ENCODE measurements at regions not wholly inside any gene's neighbourhood (a gene's known extent, or its start where the extent isn't known, plus 50 kb on each side); places are given as distances from the start of the nearest gene placed in this dataset.

DNA sequence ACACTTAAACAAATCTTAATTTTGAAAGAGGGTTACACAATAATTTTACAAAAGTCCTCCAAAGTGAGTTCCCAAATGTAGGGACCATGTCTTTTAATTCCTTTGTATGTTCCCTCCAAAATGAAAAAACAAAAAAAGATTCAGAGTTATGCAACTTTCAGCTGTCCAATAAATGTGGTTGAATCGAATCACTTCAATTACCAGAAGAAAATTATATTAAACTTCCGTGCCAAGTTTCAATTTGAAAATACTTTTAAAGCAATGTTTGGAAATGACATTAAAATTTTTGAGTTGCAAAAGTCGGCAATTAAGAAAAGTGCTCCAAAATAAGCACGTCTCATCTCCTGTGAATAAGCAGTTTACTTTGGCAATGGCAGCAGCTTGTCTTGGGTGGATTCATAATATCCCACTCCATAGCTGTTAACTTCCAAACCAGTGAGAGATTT lies 60.3 kb upstream of the C1GALT1 start:
- ATAC-seq (no peak), DNase-seq (no peak)
- CTCF ChIA-PET = no interaction called here
- intact Hi-C loops (cut with micrococcal nuclease) = no loop called here
- no peaks in the 10 kb centered on the region for H3K36me3 Mint-ChIP-seq (ENCODE audit: low read depth)
- H3K4me3 Mint-ChIP-seq = no peak overlapping the region
- H3K27me3 Mint-ChIP-seq = no peaks in the 10 kb centered on the region
- H3K4me1 Mint-ChIP-seq (ENCODE audit: low read depth) = no peaks in the 10 kb centered on the region
- H3K9me3 Mint-ChIP-seq = no peaks in the 10 kb centered on the region
- POLR2A ChIA-PET = no interaction called here
- no peak overlapping the region for H3K27ac Mint-ChIP-seq
- no peak for TF ChIP-seq CTCF (IDR thresholded peaks at IDR 0.05)

DNA sequence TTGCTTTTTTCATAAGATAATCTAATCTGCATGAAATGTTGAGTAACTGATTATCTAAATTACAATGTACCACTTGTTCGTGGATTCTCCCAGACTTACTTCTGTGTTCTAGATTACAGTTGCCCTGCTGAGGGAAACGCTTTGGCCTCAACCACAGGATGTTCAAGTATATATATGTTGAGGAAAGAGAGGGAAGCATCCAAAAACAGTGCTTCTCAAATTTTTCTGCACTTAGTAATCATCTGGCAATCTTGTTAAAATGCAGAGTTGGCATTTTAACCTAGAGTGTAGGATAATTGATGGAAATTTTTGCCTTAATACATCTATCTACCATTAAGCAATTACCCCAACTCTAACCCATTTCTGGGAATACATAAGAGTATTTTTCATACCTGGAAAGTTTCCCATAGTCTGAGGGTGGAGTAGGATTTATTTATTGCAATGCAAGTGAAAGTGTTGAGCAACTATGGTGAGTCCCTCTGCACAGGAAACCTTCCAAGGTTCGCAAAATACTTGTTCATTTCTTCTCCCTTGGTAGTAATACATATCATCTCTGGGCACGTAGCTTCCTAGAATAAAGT lies 59.6 kb upstream of the C1GALT1 start:
- Mint-ChIP-seq H3K9me3 (no peaks in the 10 kb centered on the region), H3K36me3 (ENCODE audit: low read depth) (no peaks in the 10 kb centered on the region), H3K4me1 (ENCODE audit: low read depth) (no peaks in the 10 kb centered on the region), H3K27ac (no peak overlapping the region), H3K27me3 (no peaks in the 10 kb centered on the region), H3K4me3 (no peak overlapping the region)
- no peak for TF ChIP-seq CTCF (IDR thresholded peaks at IDR 0.05)
- ChIA-PET POLR2A (no interaction called here), CTCF (interaction anchor here (1.6 kb wide), 1 partner anchor 59 kb away, joined by 3 read pairs; no protein-coding TSS in a partner anchor)
- intact Hi-C loops (cut with micrococcal nuclease) = no loop called here
- ATAC-seq (no peak), DNase-seq (no peak)

- intact Hi-C loops (cut with micrococcal nuclease) = no loop called here
- ChIA-PET POLR2A (no interaction called here), CTCF (interaction anchor here (2.1 kb wide), 1 partner anchor 8 kb away, joined by 5 read pairs; no protein-coding TSS in a partner anchor)
- Mint-ChIP-seq H3K27ac (no peak overlapping the region), H3K27me3 (no peaks in the 10 kb centered on the region), H3K9me3 (no peaks in the 10 kb centered on the region), H3K4me1 (ENCODE audit: low read depth) (no peaks in the 10 kb centered on the region), H3K36me3 (ENCODE audit: low read depth) (no peaks in the 10 kb centered on the region), H3K4me3 (no peak overlapping the region)
- no peak for TF ChIP-seq CTCF (IDR thresholded peaks at IDR 0.05)
- DNase-seq = no peak
- ATAC-seq = no peak
These were observed 56.4 kb upstream of the C1GALT1 start for GRCh38 chr7:7125963-7126362.

DNA sequence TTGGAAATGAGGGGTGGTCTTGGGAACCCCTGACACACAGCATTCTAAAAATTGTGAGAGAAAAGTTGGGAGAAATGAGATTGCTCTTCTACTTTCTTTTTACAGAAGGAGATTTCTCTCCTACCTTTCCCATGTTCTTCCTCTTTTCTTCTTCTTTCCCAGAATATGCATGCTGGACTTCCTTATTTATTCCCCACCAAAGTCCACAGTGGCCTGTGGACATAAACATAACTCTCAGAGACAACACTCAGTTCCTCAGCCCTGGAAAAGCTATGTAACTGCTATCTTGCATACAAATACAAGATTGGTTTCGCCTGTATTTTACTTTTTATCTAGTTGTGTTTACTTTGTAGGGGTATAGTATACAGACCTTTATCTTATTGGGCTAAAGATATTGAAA lies 54.6 kb upstream of the C1GALT1 start:
- CTCF ChIA-PET = interaction anchor here (2.1 to 2.3 kb wide), 2 partner anchors 10 to 24 kb away, joined by 5 to 6 read pairs; no protein-coding TSS in a partner anchor
- TF ChIP-seq CTCF (IDR thresholded peaks at IDR 0.05) = no peak
- intact Hi-C loops (cut with micrococcal nuclease) = no loop called here
- Mint-ChIP-seq H3K27ac (no peak overlapping the region), H3K9me3 (no peaks in the 10 kb centered on the region), H3K27me3 (no peaks in the 10 kb centered on the region), H3K4me1 (ENCODE audit: low read depth) (no peaks in the 10 kb centered on the region), H3K4me3 (no peak overlapping the region), H3K36me3 (ENCODE audit: low read depth) (no peaks in the 10 kb centered on the region)
- POLR2A ChIA-PET = no interaction called here
- DNase-seq = no peak
- ATAC-seq = no peak

- no peaks in the 10 kb centered on the region for H3K4me1 Mint-ChIP-seq (ENCODE audit: low read depth)
- ChIA-PET POLR2A (no interaction called here), CTCF (interaction anchor here (1.1 kb wide), 1 partner anchor 531 kb away, joined by 3 read pairs; no protein-coding TSS in a partner anchor)
- H3K27me3 Mint-ChIP-seq = no peaks in the 10 kb centered on the region
- H3K9me3 Mint-ChIP-seq = no peaks in the 10 kb centered on the region
- TF ChIP-seq CTCF (IDR thresholded peaks at IDR 0.05) = no peak
- no peak for DNase-seq
- no peak overlapping the region for H3K4me3 Mint-ChIP-seq
- H3K27ac Mint-ChIP-seq = no peak overlapping the region
- intact Hi-C loops (cut with micrococcal nuclease) = no loop called here
- ATAC-seq = no peak
- no peaks in the 10 kb centered on the region for H3K36me3 Mint-ChIP-seq (ENCODE audit: low read depth)
These were observed 53.0 kb upstream of the C1GALT1 start for GRCh38 chr7:7129381-7129780.
